ENCODE measurements at regions not wholly inside any gene's neighbourhood (a gene's known extent, or its start where the extent isn't known, plus 50 kb on each side); places are given as distances from the start of the nearest gene placed in this dataset.

- peak; percentile 84 for DNase-seq (ENCODE audit: low spot score)
These were observed 292.7 kb upstream of the TARS1 start for GRCh38 chr5:33148076-33148513.

- DNase-seq (ENCODE audit: low spot score): no peak
These were observed 287.4 kb upstream of the TARS1 start for GRCh38 chr5:33153372-33153771.

GRCh38 chr5:33153831-33154230 lies 286.9 kb upstream of the TARS1 start:
- DNase-seq (ENCODE audit: low spot score): no peak

- DNase-seq (ENCODE audit: low spot score): no peak
These were observed 279.9 kb upstream of the TARS1 start for GRCh38 chr5:33160871-33161270.

GRCh38 chr5:33161421-33161820 lies 279.3 kb upstream of the TARS1 start:
- DNase-seq (ENCODE audit: low spot score): no peak

GRCh38 chr5:33162057-33162456 lies 278.7 kb upstream of the TARS1 start:
- no peak for DNase-seq (ENCODE audit: low spot score)

GRCh38 chr5:33166522-33166921 lies 274.2 kb upstream of the TARS1 start:
- DNase-seq (ENCODE audit: low spot score): no peak

GRCh38 chr5:33166948-33167347 lies 273.8 kb upstream of the TARS1 start:
- DNase-seq (ENCODE audit: low spot score): no peak

GRCh38 chr5:33167541-33167940 lies 273.2 kb upstream of the TARS1 start:
- no peak for DNase-seq (ENCODE audit: low spot score)

GRCh38 chr5:33170411-33170810 lies 270.4 kb upstream of the TARS1 start:
- DNase-seq (ENCODE audit: low spot score): no peak

- DNase-seq (ENCODE audit: low spot score): no peak
These were observed 266.4 kb upstream of the TARS1 start for GRCh38 chr5:33174383-33174782.

- DNase-seq (ENCODE audit: low spot score): no peak
These were observed 261.5 kb upstream of the TARS1 start for GRCh38 chr5:33179301-33179700.

- DNase-seq (ENCODE audit: low spot score): peak; percentile 52
These were observed 259.9 kb upstream of the TARS1 start for GRCh38 chr5:33180900-33181299.

GRCh38 chr5:33182986-33183385 lies 257.8 kb upstream of the TARS1 start:
- DNase-seq (ENCODE audit: low spot score): no peak

- no peak for DNase-seq (ENCODE audit: low spot score)
These were observed 256.4 kb upstream of the TARS1 start for GRCh38 chr5:33184367-33184766.

GRCh38 chr5:33188089-33188488 lies 252.7 kb upstream of the TARS1 start:
- DNase-seq (ENCODE audit: low spot score): no peak

GRCh38 chr5:33194914-33195313 lies 245.9 kb upstream of the TARS1 start:
- DNase-seq (ENCODE audit: low spot score): no peak

- DNase-seq (ENCODE audit: low spot score): peak; percentile 20
These were observed 245.2 kb upstream of the TARS1 start for GRCh38 chr5:33195431-33196165.

- no peak for DNase-seq (ENCODE audit: low spot score)
These were observed 241.9 kb upstream of the TARS1 start for GRCh38 chr5:33198836-33199235.

GRCh38 chr5:33203931-33204330 lies 236.8 kb upstream of the TARS1 start:
- DNase-seq (ENCODE audit: low spot score): no peak

- DNase-seq (ENCODE audit: low spot score): no peak
These were observed 235.7 kb upstream of the TARS1 start for GRCh38 chr5:33205079-33205478.

- DNase-seq (ENCODE audit: low spot score): no peak
These were observed 234.9 kb upstream of the TARS1 start for GRCh38 chr5:33205727-33206410.

GRCh38 chr5:33206962-33207506 lies 233.7 kb upstream of the TARS1 start:
- no peak for DNase-seq (ENCODE audit: low spot score)
